GM19395 (cell line): ENCODE measurements at regions not wholly inside any gene's neighbourhood (a gene's known extent, or its start where the extent isn't known, plus 50 kb on each side); places are given as distances from the start of the nearest gene placed in this dataset.

Experiments
- ATAC-seq: cut with Tn5 transposase; IDR thresholded peaks from one replicate; pipeline ENCODE4 v1.9.1; 2021; ENCODE audit warnings: mild to moderate bottlenecking, moderate library complexity; ENCODE audit not compliant: unreplicated experiment

DNA sequence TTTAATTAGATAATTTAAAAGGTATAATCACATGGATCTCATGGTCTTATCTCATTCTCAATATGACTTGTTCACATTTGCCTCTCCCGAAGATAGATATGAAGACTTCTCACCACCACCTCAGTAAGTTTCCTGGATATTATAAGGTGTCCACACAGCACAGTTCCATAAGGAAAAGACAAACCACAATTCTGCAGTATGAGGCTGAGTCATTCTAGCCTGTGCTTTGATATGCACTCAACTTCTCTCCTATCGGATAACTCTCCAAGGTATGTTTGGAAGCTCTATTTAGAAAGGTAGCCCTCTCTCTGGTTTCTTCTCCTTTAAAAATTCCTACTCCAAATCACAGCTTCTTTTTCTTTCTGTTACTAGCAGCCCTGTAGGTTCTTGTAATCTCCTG lies 612.8 kb downstream of the ZPLD1 start:
- ATAC-seq = no peak

DNA sequence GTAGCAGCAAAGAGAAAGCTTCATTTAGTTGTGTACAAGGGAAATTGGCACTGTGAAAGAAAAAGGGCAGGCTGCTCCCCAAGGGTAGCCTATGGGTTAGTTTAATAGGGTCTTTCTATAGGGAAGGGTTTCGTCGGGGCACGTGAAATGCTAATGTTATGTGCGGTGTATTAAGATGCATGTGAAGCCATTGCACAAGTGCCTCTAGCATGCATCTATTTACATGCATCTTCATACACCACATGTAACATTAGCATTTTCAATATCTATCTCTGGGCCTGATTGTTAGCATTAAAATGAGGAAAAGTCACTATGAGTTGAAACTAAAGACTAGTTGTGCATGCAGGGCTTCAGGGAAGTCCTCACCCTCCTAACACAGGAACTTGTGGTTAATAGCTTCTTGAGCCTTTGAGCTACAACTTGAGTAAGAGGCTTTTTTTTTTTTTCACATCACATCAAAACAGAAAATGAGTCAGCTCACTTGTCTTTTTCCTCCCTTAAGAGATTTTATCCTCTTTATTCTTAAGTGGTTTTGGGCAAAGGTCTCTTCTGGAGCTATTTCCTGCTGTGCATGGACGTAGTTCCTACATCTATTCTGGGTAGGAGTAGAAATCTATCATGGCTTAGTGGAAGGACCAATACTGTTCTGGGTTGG lies 613.4 kb downstream of the ZPLD1 start:
- no peak for ATAC-seq

GRCh38 chr3:103052236-103052830 lies 617.5 kb downstream of the ZPLD1 start:
- no peak for ATAC-seq

GRCh38 chr3:103055021-103055520 lies 620.3 kb downstream of the ZPLD1 start:
- no peak for ATAC-seq

GRCh38 chr3:103056542-103056941 lies 621.7 kb downstream of the ZPLD1 start:
- ATAC-seq = no peak

DNA sequence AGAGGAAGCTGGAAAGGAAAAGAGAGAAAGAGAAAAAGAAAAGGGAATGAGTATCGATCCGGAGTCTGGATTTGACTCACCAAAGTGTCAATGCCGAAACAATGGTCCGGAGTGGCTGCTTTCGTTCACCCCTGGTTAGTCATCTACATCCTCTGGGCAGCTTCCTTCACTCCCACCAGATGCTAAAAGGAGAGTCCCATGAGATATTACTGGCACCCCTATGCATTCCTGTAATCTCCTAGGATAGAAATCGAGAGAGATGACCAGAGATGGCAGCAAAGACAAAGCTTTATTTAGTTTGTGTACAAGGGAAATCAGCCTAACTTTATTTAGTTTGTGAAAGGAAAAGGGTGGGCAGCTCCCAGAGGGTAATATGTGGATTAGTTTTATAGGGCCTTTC lies 622.2 kb downstream of the ZPLD1 start:
- no peak for ATAC-seq

- ATAC-seq = no peak
Observed at GRCh38 chr3:103057487-103057886, 622.7 kb downstream of the ZPLD1 start.

DNA sequence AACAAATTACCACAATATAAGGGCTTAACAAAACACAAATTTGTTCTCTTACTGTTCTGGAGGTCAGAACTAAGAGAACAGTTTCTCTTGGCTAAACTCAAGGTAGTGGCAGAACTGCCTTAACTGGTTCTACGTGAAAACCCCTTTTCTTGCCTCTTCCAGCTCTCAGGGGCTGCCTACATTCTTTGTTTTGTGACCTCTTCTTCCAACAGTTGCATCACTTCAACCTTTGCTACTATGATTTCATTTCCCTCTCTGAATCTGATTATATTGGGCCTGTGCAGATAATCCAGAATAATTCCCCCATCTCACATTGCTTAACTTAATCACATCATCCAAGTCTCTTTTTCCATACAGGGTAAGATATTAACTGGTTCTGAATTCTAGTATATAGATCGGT lies 624.6 kb downstream of the ZPLD1 start:
- no peak for ATAC-seq

DNA sequence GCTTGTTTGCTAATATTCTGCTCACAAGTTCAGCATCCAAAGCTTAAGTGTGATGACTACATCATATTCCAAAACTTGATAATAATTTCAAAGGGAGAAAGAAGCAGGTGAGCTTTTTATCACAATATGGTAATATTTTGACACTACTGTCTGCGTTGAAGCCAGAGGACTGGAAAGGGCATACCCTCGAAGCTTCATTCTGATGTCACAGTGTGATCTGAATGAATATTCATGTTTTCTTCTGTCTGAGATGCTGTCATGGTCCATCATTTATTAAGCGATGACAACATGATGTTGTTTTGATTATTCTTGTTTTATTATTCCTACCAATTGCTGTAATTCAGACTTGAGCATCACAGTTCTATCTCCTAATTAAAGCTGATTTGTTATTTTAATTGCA lies 625.4 kb downstream of the ZPLD1 start:
- ATAC-seq = no peak

DNA sequence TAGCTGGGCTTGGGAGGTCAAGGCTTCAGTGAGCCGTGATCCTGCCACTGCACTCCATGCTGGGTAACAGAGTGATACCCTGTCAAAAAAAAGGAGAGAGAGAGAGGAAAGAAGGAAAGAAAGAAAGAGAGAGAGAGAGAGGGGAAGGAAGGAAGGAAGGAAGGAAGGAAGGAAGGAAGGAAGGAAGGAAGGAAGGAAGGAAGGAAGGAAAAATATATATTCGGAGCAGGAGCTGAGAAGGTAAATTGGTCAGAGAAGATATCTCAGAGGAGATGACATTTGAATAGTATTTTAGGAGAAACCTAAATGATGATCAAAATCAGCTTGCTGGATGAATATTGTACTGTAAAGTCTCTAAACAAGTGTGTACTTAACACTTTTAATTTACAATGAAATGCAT lies 633.1 kb downstream of the ZPLD1 start:
- ATAC-seq = no peak

DNA sequence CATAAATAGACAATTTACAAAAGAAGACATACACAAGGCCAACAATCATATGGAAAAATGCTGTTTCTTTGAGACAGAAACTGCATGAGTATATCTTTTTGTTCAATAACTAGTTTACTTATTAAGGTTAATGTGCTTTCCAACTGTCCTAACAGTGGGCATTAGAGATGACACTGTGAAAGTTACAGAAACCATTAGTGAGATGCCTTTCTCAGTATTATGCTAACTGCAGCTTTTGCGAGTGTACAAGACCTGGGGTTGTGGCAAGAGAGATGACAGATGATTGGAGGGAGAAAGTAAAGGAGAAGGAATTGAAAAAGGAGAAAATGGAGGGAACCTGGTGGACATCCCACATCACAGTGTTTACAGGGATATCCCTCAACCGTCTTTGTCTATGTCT lies 640.5 kb downstream of the ZPLD1 start:
- no peak for ATAC-seq

- no peak for ATAC-seq
Observed at GRCh38 chr3:103077910-103078309, 643.1 kb downstream of the ZPLD1 start.

DNA sequence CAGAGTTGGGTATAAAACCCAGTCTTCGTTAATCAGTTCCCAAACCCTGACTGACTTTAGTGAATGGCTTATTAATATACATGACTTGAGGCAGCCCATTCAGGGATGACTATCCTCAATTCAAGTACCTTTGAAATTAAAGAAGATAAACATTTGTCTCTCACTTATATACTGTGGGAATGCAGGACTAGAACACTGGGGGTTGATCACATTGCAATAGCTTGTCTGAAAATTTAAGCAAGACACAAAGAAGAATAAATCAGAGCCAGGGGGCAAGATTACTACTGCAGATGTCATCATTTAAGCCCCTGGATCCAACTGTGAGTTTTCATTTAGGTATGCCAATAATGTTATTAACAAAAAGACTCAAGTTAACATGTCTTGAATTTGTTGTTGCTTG lies 647.7 kb downstream of the ZPLD1 start:
- ATAC-seq = no peak

GRCh38 chr3:103083848-103084631 lies 649.2 kb downstream of the ZPLD1 start:
- ATAC-seq = no peak

DNA sequence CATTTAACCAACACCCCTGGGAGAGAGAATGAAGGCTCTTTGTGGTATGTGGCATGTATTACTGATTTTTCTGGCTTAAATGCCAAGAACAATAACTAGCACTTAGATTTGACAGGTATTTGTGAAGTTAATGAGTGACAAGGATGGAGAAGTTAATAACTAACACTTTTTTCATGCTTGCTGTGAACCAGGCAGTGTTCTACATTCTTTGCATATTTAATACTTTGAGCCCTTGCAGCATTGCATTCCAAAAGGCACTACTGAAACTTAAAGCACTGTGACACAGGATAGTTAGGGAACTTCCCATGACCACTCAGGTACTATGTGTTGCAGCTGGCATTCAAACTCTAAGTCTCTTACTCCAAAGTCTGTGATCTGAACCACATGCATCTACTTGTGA lies 650.6 kb downstream of the ZPLD1 start:
- ATAC-seq = peak; percentile 72

DNA sequence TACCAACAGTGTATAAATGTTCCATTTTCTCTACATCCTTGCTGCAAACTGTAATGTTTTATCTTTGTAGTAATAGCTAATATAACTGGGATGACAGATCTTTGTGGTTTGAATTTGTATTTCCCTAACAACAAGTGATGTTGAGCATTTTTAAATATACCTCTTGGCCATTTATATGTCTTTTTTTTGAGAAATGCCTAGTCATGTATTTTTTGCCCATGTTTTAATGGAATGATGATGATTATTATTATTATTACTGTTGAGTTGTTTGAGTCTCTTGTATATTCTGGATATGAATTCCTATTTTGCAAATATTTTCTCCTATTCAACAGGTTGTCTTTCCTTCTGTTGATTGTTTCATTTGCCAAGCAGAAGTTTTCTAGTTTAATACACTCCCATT lies 654.9 kb downstream of the ZPLD1 start:
- no peak for ATAC-seq

GRCh38 chr3:103105206-103105605 lies 670.4 kb downstream of the ZPLD1 start:
- no peak for ATAC-seq

DNA sequence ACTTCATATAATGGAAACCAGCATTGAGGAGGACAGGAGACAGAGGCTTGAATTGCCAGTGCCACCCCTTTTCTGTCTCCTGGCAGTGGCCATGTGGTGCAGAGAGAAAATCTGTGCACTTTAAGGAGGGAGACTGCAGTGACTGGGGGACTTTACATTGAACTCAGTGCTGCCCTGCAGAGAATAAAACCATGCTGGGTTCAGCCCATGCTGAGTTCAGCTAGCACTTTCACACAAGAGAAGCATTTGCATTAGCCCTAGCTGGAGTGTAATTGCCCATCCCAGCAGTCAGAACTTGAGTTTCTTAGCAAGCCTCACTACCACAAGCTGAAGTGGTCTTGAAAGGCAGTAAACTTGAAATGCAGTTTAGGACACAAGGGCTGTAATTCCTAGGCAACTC lies 677.5 kb downstream of the ZPLD1 start:
- ATAC-seq = no peak

DNA sequence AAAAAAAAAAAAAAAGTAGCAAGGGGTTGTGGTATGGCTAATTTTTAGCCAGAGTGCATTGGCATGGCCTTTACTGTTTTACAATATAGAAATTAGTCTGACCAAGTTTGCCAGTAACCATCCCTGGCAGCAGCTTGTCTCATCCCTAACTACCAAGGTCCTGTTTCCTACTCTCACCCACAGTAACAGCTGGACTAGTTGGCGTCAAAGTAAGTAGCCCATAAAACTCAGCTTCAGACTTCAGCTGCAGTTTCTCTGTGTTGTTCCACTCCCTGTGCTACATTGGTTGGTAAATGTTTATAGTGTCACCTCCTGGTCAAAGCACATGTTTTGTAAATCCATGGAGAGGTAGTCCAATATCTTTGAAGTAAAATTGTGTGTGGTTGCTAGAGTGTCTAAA lies 691.3 kb downstream of the ZPLD1 start:
- peak; percentile 47 for ATAC-seq

- ATAC-seq = no peak
Observed at GRCh38 chr3:103127098-103127630, 692.3 kb downstream of the ZPLD1 start.

DNA sequence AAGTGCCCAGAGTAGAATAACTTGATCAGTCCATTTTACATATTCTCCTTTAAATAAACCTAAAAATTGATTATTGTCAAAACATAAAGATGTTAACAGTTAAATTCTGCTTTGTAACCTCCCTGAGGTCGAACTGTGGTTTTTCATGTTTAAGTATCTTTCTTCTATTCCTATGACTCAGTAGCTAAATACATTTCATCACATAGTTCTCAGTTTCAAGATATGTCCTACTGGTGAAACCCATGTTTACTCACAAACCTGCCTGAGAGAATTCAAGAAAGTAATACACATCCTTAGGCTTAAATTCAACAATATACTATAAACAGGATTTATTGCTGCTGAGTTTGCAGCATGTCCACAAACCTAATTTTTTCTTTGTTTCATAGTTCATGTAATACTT lies 692.9 kb downstream of the ZPLD1 start:
- ATAC-seq = peak; percentile 96
